ENCODE measurements at regions not wholly inside any gene's neighbourhood (a gene's known extent, or its start where the extent isn't known, plus 50 kb on each side); places are given as distances from the start of the nearest gene placed in this dataset.

DNA sequence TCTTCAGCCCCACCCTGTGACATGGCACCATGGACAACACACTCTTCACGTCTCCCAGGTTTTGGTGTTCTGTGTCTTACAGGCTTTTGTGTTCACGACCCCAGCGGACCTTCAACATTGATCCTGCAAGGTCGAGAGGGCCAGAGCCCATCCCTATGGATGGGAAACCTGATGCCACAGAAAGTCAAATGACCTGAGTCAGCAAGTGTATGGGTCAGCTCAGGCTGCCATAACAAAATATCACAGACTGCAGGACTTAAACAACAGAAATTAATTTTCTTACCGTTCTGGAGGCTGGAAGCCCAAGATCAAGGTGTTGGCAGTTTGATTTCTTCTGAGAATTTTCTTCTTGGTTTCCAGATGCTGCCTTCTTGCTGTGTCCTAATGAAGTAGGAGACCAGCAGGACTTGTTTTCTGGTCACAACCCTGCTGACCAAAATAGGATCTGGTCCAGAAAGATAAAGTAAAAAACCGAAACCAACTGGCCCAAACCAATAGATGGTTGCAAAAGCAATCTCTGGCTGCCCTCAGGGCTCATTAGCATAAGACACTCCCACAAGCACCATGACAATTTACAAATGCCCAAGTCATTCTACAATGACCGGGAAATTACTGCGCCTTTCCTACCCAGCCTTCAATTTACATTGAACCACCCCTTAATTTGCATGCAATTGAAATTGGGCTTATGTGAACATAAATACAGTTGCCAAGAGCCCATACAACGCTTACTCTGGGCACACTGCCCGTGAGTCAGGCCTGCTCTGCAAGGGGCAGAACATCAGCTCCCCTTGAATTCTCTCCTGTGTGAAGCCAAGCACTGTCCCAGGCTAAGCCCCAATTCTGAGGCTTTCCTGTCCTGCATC is 82.9 kb upstream of the SLC22A11 start:
- Histone ChIP-seq H3K4me3 (ENCODE audit: low read depth, low read length) (no peak overlapping the region), H3K36me3 (ENCODE audit: insufficient read depth) (no peaks in the 10 kb centered on the region), H3K4me1 (ENCODE audit: insufficient read depth) (no peaks in the 10 kb centered on the region), H3K27ac (ENCODE audit: low read depth) (no peak overlapping the region)
- WGBS: 81% methylated on average over 10 of the region's 10 CpGs
- no peak for DNase-seq (ENCODE audit: extremely low spot score)

DNA sequence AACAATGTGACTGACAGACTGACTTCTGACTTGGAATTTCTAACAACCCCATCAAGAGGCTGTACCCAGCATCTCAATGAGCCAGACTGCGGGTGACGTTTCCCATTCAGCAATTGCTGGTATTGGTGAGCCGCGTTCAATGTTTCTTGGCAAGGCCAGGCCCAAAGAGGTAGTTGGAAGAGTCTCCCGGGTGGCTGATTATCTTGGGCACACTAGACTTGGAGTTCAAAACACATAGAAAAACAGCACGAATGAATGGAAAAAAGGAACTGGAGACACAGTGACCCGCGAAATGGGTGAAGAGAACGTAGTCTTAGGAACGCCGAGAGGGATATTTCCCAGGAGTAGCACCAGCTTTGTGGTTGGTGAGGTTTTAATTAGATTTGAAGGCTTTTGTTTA is 81.1 kb upstream of the SLC22A11 start:
- WGBS: 90% methylated on average over 11 of the region's 11 CpGs
- DNase-seq (ENCODE audit: extremely low spot score): no peak
- H3K4me1 ChIP-seq (ENCODE audit: insufficient read depth): no peaks in the 10 kb centered on the region
- H3K27ac ChIP-seq (ENCODE audit: low read depth): no peak overlapping the region
- H3K4me3 ChIP-seq (ENCODE audit: low read depth, low read length): no peak overlapping the region
- H3K36me3 ChIP-seq (ENCODE audit: insufficient read depth): no peaks in the 10 kb centered on the region

DNA sequence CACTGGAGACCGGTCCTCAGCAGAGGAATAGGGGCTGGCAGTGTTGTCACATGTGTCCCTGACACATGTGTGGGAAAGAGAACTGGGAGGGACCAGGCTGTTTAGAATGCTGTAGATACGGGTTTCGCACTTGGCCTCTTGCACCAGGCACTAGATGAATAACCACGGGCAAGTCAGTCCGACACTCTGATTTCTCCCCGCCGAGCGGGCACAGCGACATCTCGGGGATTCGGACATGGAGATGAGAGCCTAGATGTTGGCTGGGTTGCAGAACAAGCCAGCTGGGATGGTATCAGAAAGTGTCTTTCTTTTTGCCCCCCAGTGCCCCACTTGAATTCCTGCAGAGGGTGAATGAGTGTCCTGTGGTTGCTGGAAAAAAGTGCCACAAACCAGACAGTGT is 80.6 kb upstream of the SLC22A11 start:
- Histone ChIP-seq H3K4me1 (ENCODE audit: insufficient read depth) (no peaks in the 10 kb centered on the region), H3K27ac (ENCODE audit: low read depth) (no peak overlapping the region), H3K36me3 (ENCODE audit: insufficient read depth) (no peaks in the 10 kb centered on the region), H3K4me3 (ENCODE audit: low read depth, low read length) (no peak overlapping the region)
- DNase-seq (ENCODE audit: extremely low spot score): no peak
- WGBS: 95% methylated on average over 11 of the region's 11 CpGs

DNA sequence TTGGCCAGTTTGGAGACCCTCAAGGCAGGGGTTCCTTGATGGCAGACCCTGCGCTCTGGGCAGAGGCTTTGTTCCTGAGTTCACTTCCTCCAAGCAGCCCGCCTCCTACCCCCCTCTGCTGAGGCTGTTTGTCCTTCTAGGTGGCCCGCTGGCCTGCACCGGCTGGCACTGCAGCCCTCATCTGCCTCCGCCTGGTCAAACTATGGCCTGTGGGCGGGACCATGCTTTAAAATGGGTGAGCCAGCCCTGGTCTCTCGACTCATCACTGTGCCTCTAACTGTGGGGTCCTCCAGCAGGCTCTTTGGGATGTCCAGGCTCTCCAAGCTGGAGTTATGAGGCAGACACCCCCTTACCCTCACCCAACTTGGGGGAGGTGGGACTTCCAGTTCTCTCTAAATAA is 78.9 kb upstream of the SLC22A11 start:
- no peak for DNase-seq (ENCODE audit: extremely low spot score)
- Histone ChIP-seq H3K36me3 (ENCODE audit: insufficient read depth) (no peaks in the 10 kb centered on the region), H3K27ac (ENCODE audit: low read depth) (no peak overlapping the region), H3K4me1 (ENCODE audit: insufficient read depth) (no peaks in the 10 kb centered on the region), H3K4me3 (ENCODE audit: low read depth, low read length) (no peak overlapping the region)
- 80% methylated on average over 7 of the region's 7 CpGs for WGBS

DNA sequence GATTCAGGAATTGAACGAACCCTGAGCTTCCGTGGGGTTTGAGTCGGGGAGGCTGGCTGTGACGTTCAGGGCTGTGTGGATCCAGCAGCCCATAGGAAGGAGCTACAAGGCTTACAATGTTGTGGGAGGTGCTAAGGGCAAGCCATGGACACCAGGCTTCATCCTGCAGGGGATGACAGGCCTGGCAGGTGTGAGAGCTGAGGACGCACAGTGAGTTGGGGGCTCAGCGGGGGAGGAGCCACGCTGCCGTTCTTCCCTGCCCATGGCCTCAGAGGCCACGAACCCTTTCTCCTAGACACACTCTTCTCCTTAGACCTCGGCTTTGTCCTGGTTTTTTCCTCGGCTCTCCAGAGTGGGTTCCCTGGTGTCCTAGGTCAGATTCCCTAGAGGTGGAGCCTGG is 78.1 kb upstream of the SLC22A11 start:
- Histone ChIP-seq H3K36me3 (ENCODE audit: insufficient read depth) (no peaks in the 10 kb centered on the region), H3K27ac (ENCODE audit: low read depth) (no peak overlapping the region), H3K4me1 (ENCODE audit: insufficient read depth) (no peaks in the 10 kb centered on the region), H3K4me3 (ENCODE audit: low read depth, low read length) (no peak overlapping the region)
- 61% methylated on average over 11 of the region's 11 CpGs for WGBS
- no peak for DNase-seq (ENCODE audit: extremely low spot score)

DNA sequence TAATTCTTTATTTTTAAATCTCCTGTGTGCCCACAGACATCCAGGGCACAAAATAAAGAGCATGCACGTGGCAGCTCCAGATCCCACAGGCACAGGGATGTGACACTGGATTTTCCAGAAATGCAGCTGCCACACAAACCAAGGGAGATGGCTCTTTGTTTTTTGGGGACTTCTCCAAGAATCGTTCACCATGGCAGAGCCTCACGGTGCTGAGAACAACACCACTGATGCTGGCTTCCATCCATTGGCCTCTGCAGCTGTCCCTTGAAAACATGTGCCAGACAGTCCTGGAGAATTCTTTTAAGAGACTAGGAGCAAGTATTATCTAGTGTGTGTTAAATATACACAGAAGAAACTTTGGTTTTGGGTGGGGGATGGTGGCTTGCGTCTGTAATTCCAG is 73.2 kb upstream of the SLC22A11 start:
- WGBS: 46% methylated on average over 4 of the region's 4 CpGs

DNA sequence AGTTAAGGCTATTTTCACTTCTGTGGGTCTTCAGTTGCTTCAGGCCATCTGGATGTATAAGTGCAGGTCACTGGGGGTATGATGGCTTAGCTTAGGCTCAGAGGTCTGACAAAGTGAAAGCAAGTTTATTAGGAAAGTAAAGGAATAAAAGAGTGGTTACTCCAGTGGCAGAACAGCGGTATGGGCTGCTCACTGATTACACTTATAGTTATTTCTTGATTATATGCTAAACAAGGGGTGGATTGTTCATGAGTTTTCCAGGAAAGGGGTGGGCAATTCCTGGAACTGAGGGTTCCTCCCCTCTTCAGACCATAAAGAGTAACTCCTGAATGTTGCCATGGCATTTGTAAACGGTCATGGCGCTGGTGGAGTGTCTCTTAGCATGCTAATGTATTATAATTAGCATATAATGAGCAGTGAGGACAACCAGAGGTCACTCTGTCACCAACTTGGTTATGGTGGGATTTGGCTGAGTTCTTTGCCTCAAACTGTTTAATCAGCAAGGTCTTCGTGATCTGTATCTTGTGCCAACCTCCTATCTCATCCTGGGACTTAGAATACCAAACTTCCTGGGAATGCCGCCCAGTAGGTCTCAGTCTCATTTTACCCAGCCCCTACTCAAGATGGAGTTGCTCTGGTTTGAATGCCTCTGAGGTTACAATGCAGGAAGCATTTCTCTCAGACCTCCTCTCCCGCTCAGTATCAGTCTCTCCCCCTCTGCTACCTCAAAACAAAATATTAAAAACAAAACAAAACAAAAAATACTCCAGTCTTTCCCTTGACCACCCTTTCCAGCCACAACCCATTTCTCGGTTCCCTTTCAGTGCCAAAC is 71.3 kb upstream of the SLC22A11 start:
- no peak overlapping the region for H3K27ac ChIP-seq (ENCODE audit: low read depth)
- DNase-seq (ENCODE audit: extremely low spot score): no peak
- WGBS: 47% methylated on average over 7 of the region's 7 CpGs
- no peaks in the 10 kb centered on the region for H3K36me3 ChIP-seq (ENCODE audit: insufficient read depth)
- no peak overlapping the region for H3K4me3 ChIP-seq (ENCODE audit: low read depth, low read length)
- H3K4me1 ChIP-seq (ENCODE audit: insufficient read depth): no peaks in the 10 kb centered on the region

More for the DNA sequence above, 73.2 kb upstream of the SLC22A11 start:
- DNase-seq (ENCODE audit: extremely low spot score): no peak
- no peak overlapping the region for H3K4me3 ChIP-seq (ENCODE audit: low read depth, low read length)
- no peaks in the 10 kb centered on the region for H3K36me3 ChIP-seq (ENCODE audit: insufficient read depth)
- no peak overlapping the region for H3K27ac ChIP-seq (ENCODE audit: low read depth)
- H3K4me1 ChIP-seq (ENCODE audit: insufficient read depth): no peaks in the 10 kb centered on the region

DNA sequence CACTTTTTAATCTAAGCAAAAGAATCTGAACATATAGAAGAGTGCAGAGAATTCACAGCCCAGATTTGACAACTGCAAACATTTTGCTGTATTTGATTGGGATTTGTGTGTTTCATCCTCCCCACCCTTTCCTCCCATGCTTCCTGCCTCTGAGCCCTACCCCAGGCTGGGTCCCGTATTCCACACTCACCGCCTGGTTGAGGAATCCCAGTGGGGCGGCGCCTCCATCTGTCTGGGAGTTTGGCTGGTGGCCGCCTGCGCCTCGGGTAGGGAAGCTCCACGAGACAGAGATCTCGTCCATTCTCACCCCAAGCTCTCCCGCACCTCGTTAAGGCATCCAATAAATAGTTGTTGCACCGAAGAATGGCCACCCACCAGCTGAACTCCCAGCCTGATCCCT is 70.7 kb upstream of the SLC22A11 start:
- WGBS: 42% methylated on average over 12 of the region's 12 CpGs

DNA sequence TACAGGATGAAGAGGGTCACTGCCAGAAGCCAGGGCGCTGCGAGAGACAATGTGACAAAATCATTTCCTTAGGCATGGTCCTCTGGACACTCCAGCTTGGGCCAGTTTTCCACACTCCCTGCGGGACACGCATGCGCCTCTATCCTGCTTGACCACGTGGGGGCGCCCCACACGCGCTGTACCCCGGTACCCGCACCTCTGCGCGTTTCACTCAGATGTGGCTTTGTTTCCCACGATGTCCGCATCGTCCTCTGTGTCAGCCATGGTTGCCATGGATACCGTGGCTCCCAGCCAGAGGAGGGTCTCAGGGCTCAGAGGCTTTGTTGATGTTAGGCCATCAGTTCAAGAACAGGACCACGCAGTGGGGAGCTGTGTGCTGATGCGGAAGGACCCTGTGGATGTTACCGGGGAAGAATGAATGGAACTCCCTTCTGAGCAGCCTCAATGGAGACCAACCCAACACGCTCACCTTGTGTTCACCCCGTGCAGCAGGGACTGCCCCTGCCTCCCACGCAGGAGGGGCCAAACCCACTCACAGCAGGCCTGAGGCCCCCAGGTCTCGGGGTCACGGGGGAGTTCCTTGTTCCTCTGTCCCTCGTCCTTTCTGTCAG is 65.8 kb upstream of the SLC22A11 start:
- Histone ChIP-seq H3K4me1 (ENCODE audit: insufficient read depth) (no peaks in the 10 kb centered on the region), H3K27ac (ENCODE audit: low read depth) (no peak overlapping the region), H3K36me3 (ENCODE audit: insufficient read depth) (no peaks in the 10 kb centered on the region), H3K4me3 (ENCODE audit: low read depth, low read length) (no peak overlapping the region)
- 21% methylated on average over 26 of the region's 26 CpGs for WGBS
- DNase-seq (ENCODE audit: extremely low spot score): no peak

More for the DNA sequence above, 70.7 kb upstream of the SLC22A11 start:
- DNase-seq (ENCODE audit: extremely low spot score): no peak
- no peaks in the 10 kb centered on the region for H3K4me1 ChIP-seq (ENCODE audit: insufficient read depth)
- H3K4me3 ChIP-seq (ENCODE audit: low read depth, low read length): no peak overlapping the region
- no peaks in the 10 kb centered on the region for H3K36me3 ChIP-seq (ENCODE audit: insufficient read depth)
- H3K27ac ChIP-seq (ENCODE audit: low read depth): no peak overlapping the region

DNA sequence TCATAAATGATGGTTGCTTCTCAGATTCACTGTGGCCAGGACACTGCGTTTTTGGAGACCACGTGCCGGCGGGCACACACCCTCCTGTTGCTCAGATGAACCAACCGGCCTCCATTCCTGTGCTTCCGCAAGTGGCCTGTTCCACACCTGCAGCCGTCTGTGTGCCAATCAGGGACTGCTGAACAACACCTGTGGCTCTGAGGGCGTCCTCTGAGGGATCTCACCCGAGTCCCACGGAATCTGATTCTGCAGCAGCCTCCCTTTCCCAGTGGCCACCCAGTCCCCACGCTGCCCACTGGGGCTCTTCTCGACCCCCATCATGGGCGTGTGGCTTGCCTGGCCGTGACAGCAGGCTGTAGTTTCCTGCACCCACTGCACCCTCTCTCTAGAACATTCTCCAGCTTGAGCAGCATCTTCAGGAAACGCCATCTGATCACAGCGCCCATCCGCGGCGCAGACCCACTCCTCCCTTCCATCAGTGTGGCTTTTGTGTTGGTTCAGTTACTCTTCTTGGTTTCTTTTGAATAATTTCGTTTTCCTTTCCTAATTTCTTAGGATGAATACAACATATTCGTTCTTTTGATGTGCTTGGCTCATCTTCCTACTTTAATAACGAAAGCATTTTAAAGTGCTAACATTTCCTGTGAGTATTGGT is 65.1 kb upstream of the SLC22A11 start:
- Histone ChIP-seq H3K27ac (ENCODE audit: low read depth) (no peak overlapping the region), H3K4me1 (ENCODE audit: insufficient read depth) (no peaks in the 10 kb centered on the region), H3K4me3 (ENCODE audit: low read depth, low read length) (no peak overlapping the region), H3K36me3 (ENCODE audit: insufficient read depth) (no peaks in the 10 kb centered on the region)
- WGBS: 76% methylated on average over 22 of the region's 22 CpGs
- no peak for DNase-seq (ENCODE audit: extremely low spot score)

DNA sequence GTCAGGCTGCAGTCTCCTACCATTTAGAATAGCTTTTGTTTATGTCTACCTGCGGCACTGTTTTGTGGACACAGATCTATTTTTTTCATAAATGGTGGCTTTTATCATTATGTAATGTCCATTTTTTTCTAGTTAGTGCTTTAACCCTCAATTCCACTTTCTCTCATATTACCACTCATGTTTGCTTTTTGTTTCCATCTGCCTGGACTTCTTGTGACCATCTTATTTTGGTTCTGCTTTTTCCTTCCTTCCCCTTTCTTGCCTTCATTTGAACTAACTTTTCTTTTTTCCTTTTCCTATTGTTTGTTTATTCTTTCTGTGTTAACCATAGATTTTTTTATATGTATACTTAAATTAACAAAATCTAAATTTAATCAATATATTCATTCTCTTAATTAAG is 63.2 kb upstream of the SLC22A11 start:
- Histone ChIP-seq H3K36me3 (ENCODE audit: insufficient read depth) (no peaks in the 10 kb centered on the region), H3K4me3 (ENCODE audit: low read depth, low read length) (no peak overlapping the region), H3K4me1 (ENCODE audit: insufficient read depth) (no peaks in the 10 kb centered on the region), H3K27ac (ENCODE audit: low read depth) (no peak overlapping the region)
- WGBS: 55% methylated on average over 1 of the region's 1 CpG
- no peak for DNase-seq (ENCODE audit: extremely low spot score)

DNA sequence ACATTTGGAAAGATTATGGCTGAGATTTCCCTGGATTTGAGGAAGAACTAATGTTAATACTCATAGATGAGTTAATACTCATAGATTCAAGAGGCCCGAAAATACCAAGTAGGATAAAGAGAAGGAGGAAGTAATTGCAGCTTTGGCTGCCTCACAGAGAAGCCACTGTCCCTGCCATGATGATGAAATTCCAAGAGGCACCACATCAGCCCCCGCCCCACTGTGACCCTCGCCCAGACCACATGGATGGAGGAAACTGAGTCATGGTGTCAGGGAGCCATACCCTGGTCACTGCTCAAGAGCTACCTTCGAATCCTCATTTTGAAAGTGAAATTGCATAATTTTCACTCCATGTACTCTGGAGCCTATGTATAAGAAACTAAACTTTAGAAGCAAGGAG is 57.6 kb upstream of the SLC22A11 start:
- DNase-seq (ENCODE audit: extremely low spot score): no peak

DNA sequence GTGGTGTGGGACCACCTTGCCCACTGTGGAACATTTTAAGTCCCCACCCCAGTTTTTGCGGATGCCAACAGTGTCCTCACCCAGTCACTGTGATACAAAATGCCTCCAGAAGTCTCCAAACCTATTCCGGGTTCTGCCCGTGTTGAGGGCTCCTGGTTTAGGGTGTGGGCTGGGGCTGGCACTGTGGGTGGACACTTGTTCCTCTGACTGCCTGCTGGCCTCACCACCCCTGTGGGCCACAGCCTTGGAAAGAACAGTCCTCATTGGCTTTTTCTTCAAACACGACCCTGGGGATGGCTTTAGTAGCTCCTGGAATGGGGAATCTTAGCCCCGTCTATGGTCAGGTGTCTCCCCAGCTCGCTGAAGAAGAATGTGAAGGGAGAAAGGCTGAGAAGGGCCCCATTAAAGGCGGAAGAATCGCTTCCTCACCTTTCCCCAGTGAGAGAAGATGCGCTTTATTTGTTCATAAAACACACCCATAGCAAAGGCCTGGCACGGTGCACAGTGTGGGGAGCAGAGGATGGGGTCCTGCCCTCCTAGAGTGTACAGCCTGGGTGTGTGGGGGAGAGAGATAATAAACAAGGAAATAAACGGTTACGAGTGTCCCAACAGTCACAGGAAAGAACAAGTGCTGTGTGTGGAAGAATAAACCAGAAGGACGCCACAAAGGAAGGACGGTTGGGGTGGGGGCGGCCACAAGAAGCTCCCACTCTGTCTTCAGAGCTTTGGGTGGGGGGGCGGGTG is 56.3 kb upstream of the SLC22A11 start:
- Histone ChIP-seq H3K36me3 (ENCODE audit: insufficient read depth) (no peaks in the 10 kb centered on the region), H3K4me3 (ENCODE audit: low read depth, low read length) (no peak overlapping the region), H3K27ac (ENCODE audit: low read depth) (no peak overlapping the region), H3K4me1 (ENCODE audit: insufficient read depth) (no peaks in the 10 kb centered on the region)
- no peak for DNase-seq (ENCODE audit: extremely low spot score)
- 74% methylated on average over 16 of the region's 16 CpGs for WGBS

More for the DNA sequence above, 57.6 kb upstream of the SLC22A11 start:
- no peaks in the 10 kb centered on the region for H3K36me3 ChIP-seq (ENCODE audit: insufficient read depth)
- H3K4me3 ChIP-seq (ENCODE audit: low read depth, low read length): no peak overlapping the region
- H3K27ac ChIP-seq (ENCODE audit: low read depth): no peak overlapping the region
- whole genome bisulfite sequencing: 81% methylated on average over 4 of the region's 4 CpGs
- H3K4me1 ChIP-seq (ENCODE audit: insufficient read depth): no peaks in the 10 kb centered on the region

Data from urinary bladder (tissue), 3 donors.